Body of pancreas (tissue), 4 donors: ENCODE measurements at regions not wholly inside any gene's neighbourhood (a gene's known extent, or its start where the extent isn't known, plus 50 kb on each side); places are given as distances from the start of the nearest gene placed in this dataset.

ENCODE experiments used
- CTCF ChIP-seq, 7 experiments: fragments of 450-650 bp in 4 of 7; fragments of 200-600 bp in 3 of 7; sonication (generic) in 3 of 7; IDR thresholded peaks; one replicate each; pipeline ENCODE4 v1.5.1; 2016 to 2019; ENCODE audit warnings: antibody characterized with exemption in 7 of 7
- POLR2A ChIP-seq, 3 donors: fragments of 450-650 bp; IDR thresholded peaks; one replicate each; pipeline ENCODE4 v1.6.1; 2016; ENCODE audit warnings: antibody characterized with exemption in 3 of 3, mild to moderate bottlenecking in 2 of 3

GRCh38 chr13:48839171-48839570, 136.5 kb upstream of the FNDC3A start:
- TF ChIP-seq CTCF (IDR thresholded peaks at IDR 0.05): no peak
- TF ChIP-seq POLR2A (IDR thresholded peaks at IDR 0.05): no peak
